NCI-H128 (cell line): ENCODE measurements at regions not wholly inside any gene's neighbourhood (a gene's known extent, or its start where the extent isn't known, plus 50 kb on each side); places are given as distances from the start of the nearest gene placed in this dataset.

Experiments used
- DNase-seq: peaks from one replicate; lab custom pipeline; 2025; ENCODE audit not compliant: unreplicated experiment; lab: John Stamatoyannopoulos, UW

DNA sequence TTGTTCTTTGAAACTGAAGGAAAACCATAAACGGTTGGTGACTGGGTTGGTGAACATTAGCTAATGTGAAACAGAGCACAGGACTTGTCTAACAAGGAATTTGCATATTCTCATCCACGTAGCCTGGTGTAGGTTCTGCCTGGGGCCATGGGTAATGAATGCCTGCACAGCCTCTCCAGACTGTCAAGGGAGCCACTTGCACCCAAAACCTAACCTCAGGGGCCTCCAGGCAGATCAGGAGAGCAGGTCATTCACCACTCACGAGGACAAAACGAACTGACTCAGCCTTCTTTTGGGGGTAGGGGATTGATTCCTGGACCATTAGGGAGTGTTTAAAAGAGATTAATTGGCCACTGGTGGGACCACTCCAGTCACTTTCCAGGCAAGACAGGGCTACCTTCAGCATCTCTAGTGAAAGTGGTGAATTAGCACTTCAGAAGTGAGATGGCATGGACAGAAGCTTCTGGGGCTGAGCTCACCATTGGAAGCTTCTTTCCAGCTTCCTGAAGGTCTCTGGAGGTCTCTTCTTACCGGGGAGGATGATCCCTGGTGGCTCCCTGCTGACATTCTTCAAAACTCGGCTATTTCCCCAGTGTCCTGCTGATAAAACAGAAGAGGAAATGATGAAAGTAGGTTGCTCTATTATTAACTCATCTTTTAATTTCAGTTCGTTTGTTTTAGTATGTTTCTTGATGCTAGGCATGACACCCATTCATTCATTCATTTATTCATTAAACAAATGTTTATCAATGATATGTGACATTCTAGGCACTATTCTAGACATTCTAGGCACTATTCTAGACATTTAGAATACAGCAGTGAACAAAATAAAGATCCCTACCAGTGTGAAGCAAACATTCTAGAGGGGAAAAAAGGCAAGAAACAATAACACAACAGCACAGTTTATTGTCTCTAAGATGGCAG is 104.5 kb upstream of the LNX1 start:
- DNase-seq = no peak

DNA sequence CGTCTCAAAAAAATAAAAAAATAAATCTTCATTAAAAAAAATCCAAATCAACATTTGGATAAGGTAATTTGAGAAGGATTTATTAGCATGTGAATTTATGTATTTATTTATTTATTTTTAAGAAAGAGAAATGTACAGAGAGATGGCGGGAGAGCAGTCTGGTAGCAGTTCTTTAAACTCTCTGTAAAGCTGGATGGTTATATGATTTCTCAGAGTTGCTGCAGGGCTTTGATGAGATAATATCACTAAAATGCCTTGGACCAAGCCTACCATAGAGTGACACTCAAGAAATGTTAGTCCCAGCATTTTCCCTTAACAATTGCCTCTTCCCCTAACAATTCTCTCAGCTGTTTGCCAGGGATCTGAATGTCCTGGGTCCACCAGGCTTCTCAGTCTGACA is 103.4 kb upstream of the LNX1 start:
- DNase-seq = no peak

DNA sequence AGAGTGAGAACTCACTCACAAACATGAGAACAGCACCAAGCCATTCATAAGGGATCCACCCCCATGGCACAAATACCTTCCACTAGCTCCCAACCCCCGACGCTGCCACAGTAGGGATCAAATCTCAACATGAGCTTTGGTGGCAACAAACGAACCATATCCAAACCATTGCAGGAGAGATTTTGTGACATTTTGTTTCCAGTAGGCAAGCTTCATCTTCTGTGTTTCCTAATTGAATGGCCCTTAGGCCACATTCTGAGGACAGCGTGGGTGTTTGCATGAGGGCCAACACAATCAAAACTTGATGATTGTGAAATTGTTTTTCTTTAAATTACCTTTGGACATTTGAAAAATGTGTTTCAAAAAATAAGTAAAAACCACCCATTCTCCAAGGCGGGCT is 102.6 kb upstream of the LNX1 start:
- DNase-seq = no peak

DNA sequence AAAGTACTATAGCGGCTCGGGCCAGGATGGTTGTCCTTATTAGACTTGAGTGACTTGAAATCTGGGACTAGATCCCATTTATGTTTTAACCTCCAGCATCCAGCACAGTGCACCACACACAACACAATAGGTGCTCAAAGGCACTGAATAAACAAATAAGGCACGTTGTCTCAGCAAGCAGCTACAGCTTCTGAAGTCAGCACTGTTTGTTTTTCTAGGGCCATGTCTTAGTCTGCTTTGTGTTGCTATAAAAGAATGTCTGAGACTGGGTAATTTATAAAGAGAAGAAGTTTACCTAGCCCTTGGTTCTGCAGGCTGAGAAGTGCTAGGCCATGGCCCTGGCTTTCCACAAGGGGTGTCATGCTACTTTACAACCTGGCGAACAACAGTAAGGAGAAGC is 102.1 kb upstream of the LNX1 start:
- no peak for DNase-seq

DNA sequence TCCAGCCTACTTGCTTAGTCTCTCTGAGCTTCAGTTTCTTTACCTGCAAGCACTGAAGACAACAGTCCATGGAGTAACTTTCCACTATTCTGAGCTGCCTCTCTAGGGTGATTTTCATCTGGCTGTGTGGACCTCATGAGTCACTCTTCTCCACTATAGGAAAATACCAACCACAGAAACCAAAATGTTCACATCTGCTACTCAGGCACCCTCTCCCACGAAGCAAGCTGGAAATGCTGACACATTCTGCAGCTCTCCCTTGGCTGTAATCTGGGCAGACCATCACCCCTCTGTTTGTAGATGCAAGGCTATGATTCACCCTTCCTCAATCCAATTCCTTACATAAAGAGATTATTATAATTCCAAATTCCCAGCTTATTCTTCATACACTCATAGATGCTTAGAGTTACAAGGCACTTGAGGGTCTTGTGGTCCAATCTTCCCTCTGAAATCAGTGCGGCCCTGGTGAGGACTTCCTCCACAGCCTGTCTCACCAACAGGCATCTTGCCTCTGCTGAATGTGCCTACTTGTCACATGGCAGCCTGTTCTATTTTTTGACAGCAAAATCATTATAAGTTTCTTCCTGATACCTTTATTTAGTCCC is 97.0 kb upstream of the LNX1 start:
- no peak for DNase-seq

DNA sequence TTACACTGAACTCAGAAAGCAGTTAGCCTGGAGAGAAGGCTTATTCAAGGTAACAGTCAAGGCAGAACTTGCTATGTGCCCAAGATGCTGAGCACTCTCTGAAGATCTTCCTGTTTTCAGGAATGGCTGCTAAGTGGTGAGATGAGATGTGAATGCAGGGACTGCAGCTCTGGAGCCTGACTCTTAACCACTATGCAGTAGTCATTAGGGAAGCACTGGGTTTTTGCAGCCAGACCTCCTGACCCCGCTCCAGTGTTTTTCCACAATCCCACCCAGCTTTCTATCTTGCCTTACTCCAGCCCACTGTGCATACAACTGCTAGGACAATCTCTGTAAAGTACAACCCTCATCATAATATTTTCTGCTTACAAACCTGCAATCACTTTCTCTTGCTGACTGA is 95.2 kb upstream of the LNX1 start:
- DNase-seq = no peak

DNA sequence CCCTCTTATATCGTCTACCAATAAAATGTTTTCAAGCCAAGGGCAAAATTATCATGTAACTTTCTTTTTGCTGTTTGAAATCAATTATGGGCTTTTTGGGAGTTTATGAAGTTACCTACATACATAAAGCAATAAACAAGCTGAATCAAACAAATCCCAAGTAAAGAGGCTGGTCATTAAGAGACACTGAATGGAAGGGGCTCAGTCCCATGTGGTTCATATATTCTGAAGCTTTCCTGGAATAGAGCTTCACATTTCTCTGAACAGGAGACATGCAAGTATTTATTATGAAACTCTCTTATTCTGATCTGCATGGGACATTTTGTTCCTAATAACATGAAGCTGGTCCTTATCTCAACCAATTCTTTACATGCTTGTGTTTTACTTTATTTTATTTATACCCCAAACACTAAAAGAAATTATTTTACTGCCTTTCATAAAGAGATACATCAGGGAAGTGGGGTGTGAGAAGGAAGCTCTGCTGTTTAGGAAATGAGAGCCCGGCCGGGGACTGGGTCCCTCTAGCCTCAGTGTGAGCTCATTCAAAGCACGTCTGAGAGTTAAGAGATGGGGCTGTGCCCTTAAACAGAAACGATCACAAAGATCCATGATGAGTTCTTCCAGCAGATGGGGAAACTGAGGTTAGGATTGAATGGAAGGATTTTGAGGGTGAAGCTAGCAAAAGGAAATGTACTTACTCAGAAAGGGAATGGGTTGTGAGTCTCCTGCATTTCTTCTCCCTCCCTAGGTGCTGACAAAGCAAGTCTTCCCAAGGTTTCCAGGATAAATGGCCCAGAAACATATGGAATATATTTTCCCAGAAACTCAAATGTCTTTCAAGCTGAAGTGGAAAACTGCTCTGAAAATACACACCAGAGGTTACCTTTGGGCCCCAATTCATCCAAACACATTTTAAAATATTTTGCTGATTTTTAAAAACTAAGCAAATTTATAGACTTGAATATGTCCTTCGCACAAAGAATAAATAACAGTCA is 93.1 kb upstream of the LNX1 start:
- DNase-seq = no peak

DNA sequence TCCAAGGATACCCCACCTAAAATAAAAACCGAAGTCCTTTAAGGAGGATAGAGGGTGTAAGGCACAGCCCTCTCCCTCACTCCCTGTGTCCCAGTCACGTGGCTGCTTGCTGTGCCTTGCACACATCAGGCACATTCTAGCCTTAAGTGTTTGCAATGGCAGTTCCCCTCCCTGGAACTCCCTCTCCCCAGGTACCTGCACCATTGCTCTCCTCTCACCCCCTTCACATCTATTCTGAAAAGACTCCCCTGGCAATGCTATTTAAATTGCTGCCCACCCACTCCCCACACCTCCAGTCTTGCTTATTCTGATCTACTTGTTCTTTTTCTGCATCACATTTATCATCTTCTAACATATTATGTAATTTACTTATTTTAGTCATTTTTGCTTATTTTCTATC is 91.6 kb upstream of the LNX1 start:
- no peak for DNase-seq

DNA sequence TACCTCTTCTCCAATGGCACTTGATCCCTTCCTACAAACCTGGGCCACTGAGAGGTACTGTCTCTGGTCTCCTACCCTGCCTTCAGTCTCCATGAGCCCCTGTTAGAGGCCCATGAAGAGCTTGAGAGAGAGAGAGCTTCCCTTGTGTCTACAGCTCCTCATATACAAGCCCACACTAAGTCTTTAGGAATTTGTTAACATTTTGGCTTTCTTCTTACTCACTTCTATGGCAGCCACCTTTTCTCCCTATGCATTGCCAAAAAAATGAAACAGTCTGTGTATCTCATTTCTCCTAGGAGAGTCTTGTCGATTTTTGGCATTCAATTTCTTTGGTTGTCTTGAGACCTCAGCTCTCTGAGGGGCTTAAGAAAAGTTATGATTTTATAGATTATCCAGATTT is 90.9 kb upstream of the LNX1 start:
- DNase-seq = no peak

DNA sequence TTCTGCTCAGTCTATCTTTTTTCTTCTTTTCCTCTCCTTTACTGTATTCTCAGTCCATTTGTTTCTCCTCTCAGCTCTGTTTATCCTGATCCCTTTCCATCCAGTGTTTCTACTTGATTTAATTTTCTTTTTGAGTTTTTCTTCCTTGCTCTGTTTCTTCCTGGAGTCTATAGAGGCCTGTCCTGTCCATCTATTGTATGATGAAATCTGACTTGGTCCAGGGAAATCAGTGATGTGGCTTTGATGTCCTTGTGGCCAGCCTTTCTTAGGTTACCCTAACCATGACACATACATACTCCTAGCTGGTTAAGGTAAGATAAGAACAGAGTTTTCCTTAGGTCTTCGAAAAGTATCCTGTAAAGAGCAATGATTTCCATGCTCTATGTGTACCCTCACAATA is 89.3 kb upstream of the LNX1 start:
- no peak for DNase-seq

DNA sequence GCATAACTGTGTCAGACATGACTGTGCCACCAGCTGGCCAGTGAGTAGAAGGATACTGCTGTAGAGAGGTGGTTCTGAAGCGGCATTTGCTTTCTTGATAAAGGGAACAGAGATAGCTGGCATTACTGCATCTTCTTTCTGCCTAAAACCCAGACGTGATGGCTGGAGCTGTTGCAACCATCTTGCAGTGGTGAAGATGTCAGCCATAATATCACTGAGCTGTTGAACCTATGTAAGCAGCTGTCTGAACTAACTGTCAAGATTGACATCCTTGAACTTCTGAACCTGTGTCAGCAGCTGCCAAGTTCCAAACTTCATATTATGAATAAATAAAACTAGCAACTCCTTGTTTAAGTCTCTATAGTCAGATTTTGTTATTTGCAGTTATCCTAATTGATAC is 88.9 kb upstream of the LNX1 start:
- DNase-seq = no peak

DNA sequence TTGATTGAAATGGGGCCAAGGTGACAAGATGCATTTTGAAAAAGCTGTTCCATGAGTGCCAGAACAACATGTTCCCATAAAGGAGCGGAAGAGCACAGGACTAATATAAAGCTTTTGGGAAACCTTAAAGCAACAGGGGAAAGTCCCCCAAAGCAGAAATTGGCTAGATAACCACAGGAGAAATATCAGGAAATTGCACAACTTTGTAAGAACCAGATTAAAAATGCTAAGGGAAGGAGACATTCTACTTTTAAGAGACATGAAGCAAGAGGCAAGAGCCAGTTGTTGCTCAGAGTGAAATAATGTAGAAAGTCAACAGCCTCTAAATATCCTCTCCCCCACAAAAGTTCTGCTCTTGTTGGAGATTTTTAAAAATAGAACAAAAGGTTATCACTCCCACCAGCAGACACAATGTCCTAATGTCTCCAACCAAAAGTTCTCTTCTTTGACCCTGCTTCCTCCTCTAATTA is 85.2 kb upstream of the LNX1 start:
- DNase-seq = no peak

DNA sequence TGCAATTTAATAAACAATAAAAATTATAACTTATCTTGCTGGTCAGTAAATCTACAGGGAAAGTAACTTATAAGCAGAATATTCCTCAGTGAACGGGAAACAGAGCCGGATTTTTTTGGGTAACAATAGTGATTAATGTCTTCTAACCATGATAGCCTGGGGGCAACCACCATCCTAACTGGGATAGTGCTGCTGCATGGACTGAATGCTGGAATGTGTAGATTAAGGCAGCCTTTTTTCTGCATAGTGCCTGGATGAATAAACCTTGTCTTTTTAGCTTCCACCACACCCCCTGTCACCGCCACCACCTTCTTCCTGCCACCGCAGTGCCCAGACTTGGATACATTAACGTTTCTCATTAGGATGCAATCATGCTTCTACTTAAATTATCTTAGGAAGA is 83.6 kb upstream of the LNX1 start:
- no peak for DNase-seq

DNA sequence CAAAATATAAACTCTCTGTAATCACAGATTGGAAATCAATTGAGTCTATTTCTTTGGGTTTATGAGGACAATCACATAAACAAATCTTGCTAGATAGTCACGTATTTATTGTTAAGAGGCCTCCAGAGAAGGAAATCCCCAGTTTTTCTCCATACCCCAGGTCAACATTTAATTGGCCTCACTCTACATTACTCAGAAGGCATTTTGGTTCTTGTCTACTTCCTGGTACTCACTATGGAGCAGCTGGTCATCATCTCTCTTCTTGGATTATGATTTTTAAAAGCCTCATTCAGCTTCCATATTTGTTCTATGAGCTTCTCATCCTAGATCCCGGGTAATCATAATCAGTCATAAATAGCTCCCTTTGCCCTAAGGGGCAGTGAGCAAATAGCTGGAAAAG is 81.6 kb upstream of the LNX1 start:
- no peak for DNase-seq

DNA sequence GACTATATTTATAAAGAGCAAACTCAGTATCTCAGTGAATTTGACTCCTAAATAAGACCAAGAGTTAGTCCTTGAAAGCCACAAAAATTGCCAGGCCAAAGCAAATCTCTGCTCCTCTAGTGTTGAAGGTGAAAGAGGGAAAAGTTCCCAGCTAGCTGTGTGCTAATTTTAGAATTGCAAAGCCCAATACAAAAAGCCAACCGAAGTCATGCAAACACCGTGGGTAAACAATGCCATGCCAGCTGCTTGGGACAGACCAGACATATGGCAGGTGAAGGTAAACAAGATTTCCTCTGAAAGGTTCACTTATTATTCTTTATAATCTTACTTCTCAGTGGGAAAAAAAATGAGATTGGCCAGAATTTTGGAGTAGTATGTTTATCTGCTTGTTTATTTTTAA is 80.5 kb upstream of the LNX1 start:
- no peak for DNase-seq

DNA sequence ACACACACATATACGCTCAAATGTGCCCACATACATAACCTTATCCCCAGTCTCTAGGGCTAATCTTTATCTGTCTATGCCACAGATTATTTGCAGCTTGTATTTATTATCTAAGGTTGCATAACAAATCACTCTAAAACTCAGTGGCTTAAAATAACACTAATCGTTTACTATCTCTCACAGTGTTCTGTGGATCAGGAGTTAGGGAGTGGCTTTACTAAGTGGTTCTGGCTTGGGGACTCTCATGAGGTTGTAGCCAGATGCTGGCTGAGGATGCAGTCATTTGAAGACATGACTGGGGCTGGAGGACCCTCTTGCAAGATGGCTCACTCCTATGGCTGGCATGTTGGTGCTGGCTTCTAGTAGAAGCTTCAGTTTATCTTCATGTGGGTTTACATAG is 68.5 kb upstream of the LNX1 start:
- DNase-seq = no peak

DNA sequence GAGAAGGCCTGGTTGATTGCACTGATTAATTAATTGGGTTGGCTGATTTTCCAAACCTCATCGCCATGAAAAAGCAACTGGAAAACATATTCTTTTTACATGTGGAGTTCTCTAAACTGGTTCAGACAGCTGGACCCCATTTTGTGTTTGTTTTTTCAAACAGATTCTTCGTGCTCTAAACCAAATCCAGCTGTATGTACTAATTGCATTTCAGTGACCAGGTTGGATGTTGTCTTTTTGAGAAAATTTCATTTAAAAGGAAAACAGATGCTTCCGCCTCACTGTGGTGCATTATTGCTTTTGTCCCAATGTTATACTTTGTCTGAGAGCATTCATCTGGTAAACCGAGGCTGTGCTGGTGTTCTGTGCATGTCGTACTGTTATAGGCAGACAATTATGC is 67.8 kb upstream of the LNX1 start:
- no peak for DNase-seq

DNA sequence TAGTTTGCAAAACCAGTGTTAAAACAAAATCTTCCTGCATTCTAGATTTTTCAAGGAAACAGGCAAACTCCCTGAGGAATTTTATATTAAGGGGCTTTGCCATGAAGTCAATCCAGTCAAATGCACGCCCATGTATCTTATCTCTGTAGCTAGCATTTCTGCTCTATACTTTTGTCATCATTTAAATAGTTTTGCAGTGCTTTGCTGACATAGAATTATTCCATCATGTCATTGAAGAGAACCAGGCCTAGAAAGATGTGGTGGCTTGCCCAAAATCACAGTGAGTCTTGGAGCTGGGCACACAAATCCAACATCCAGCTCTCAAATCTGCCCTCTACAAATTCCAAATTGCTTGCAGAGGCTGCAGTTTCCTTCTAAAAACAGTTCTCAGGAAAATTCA is 66.7 kb upstream of the LNX1 start:
- DNase-seq = no peak

DNA sequence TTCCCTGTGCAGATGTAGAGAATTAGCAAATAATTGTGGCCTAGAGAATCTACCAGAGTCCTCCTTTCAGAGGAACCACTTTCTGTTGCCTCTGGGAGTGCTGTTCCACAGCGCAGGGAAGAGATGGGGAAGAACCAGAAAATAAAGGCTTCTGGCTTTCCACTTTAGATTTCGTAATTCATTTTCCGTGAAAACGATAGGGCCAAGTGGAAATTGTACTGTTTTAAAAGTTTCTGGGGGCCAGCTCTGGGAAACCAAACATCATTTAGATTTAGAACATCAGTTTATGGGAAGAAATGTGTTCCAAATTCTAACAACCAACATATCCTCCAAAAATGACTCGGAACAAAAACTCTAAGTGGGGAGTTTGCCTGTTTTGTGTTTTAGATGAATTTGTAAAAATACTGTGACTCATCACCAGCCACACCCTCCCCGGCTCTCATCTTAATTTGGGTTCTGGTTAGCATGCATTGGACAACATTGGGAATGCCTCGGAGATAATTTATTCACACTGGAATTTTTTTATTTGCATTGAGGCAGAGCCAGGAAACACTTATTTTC is 65.2 kb upstream of the LNX1 start:
- no peak for DNase-seq

DNA sequence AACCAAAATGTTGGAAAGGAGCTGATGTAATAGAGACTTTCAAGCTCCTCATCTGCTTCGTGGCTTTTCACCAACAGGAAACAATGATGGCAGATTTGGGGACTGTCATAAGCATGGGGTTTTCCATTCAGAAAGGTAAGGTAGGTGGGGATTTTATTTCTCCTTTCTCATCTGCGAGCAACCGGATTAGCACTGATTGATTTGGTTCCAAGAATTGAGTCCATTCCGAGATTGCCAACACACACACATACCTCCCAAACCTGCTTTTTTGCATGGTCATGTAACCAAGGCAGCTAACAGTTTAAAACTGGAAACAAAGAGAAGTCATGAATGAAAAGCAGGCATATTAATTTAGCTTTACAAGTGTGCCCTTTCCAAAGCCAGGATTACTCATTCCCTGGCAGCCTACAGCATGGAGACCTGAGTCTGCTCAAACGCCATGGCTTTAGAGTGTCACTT is 63.0 kb upstream of the LNX1 start:
- DNase-seq = no peak

DNA sequence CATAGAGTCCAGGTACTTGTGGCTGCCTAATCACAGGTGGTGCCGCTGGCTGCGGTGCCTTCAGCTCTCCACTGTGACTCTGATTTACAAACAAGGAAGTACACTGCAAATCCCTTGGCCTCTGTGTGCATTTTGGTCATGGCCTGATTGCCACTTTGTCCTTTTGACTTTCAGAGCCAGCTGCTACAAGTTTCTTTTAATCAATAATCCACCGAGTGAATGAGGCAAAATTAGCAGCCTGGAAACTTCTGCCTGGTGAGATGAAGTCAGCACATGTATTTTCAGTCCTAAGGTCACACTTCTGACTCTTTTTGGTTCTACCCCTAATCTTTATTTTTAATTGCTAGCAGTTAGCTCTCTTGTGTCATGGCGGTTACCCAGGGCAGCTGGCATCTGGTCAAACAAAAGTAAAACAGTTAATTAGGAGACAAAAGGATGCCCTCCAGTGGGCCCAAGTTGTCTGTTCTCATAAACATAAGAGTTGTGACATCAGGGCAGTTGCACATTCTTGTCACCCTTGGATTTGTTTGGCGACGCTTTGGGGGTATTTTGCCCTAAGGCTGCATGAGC is 62.3 kb upstream of the LNX1 start:
- no peak for DNase-seq
